ENCODE measurements at regions not wholly inside any gene's neighbourhood (a gene's known extent, or its start where the extent isn't known, plus 50 kb on each side); places are given as distances from the start of the nearest gene placed in this dataset.
"Not testable (repeated sequence)": the region's sequence is repeated elsewhere in the genome, so short reads cannot be mapped to it uniquely, and the experiment has no call there.

DNA sequence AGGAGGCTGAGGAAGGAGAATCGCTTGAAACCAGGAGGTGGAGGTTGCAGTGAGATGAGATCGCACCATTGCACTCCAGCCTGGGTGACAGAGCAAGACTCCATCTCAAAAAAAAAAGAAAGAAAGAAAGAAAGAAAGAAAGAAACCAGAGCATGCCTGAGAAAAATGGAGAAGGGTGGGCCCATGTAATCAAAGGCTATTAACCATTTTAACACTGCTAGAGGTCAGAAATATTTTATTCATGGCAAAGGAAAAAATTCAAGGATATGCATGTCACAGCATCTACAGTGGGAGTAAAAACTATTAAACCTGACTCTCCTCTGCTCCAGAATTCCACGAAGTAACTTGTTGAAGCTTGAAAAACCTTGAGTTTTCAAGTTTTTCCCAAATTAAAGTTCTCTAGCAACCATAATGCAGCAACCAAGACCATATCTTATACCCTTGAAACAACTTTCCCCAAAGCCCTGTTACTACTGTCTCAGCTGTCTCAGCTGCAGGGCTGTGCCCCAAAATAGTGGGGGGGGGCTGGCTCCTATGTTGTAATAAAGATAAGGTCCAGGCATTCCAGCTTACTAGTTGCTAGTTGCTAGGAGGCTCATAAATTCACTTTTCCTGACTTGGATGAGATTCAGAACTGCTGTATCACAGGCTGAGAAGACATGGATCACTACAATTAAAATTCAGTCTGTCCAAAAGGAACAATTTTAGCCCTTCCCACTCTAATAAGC, 112.9 kb upstream of the SOD1 start:
- no peak for DNase-seq

DNA sequence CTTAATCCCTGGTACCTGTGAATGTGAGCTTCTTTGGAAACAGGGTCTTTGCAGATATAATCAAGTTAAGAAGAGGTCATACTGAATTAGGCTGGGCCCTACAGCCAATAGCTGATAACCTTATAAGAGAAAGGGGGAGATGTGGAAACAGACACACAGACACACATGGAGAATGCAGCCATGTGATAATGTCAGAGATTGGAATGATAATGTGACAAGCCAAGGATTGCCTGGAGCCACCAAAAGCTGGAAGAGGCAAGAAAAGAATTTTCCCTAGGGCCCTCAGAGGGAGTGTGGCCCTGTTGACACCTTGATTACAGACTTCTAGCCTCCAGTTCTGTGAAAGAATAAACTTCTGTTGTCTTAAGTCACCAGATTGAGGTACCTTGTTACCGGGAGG, 114.5 kb upstream of the SOD1 start:
- in situ Hi-C loops (cut with MboI; ENCODE audit: low pct_unique_long_range_greater_than_20kb, low sequenced_read_pairs): no loop called here
- no peak for DNase-seq

More for the DNA sequence above, 112.9 kb upstream of the SOD1 start:
- in situ Hi-C loops (cut with MboI; ENCODE audit: low pct_unique_long_range_greater_than_20kb, low sequenced_read_pairs): no loop called here

DNA sequence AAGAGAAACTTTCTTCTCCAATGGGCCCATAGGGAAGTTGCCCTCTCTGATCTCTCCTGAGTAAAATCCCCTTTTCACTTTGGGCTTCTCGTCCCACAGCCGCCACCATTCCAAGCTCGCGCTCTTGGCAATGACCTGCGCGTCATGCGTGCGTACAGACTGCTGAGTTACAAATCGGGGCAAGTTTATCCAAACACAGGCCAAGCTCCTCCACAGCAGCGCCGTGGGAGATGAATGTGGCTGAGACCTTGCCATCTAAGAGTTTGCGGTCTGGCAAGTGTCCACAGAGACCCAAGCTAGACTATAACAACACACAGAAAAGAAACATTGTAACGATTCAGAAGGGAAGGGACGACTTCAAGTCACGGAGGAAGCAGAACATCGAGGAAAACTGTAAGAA, 116.3 kb upstream of the SOD1 start:
- in situ Hi-C loops (cut with MboI; ENCODE audit: low pct_unique_long_range_greater_than_20kb, low sequenced_read_pairs): no loop called here
- no peak for DNase-seq

DNA sequence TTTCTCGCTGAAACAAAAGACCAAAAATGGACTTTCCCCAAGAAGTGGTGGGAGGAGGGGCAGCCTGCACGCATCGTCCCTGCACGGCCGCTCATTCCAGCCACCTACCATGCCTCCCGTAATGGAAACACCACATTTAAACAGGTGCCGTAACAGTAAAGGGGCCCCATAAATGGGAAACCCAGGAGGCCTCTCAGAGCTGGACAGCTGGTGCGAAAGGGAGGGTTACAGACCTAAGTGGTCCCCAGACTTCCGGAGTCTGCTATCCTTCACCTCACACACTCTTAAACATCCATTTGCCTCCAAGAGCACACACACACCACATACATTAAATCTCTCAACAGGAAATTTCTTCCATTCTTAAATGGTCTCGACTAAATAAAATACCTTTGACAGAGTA, 120.7 kb upstream of the SOD1 start:
- in situ Hi-C loops (cut with MboI; ENCODE audit: low pct_unique_long_range_greater_than_20kb, low sequenced_read_pairs): no loop called here

DNA sequence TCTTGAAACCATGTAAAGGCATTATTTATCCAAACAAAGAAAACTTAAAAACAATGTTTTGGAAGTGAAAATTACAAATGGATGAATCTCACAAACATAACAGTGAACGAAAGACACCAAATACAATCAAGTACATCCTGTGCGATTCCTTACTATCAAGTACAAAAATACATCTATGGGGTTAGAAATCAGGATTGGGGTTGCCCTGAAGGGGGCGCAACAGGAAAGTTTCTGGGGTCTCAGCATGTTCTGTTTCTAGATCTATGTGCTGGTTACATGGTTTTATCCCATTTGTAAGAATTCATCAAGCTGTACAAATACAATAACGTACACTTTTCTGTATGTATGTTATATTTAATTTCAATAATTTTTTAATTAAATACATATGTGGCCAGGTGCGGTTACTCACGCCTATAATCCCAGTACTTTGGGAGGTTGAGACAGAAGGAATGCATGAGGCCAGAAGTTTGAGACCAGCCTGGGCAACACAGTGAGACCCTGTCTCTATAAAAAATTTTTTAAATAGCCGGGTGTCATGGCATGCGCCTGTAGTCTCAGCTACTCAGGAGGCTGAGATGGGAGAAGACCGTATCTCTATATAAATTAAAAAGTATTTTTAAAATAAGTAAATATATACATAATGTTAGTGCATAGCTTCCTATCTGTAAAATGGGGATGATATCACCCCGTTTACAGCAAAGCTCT, 121.5 kb upstream of the SOD1 start:
- in situ Hi-C loops (cut with MboI; ENCODE audit: low pct_unique_long_range_greater_than_20kb, low sequenced_read_pairs): no loop called here
- DNase-seq: no peak

More for the DNA sequence above, 120.7 kb upstream of the SOD1 start:
- DNase-seq: no peak

DNA sequence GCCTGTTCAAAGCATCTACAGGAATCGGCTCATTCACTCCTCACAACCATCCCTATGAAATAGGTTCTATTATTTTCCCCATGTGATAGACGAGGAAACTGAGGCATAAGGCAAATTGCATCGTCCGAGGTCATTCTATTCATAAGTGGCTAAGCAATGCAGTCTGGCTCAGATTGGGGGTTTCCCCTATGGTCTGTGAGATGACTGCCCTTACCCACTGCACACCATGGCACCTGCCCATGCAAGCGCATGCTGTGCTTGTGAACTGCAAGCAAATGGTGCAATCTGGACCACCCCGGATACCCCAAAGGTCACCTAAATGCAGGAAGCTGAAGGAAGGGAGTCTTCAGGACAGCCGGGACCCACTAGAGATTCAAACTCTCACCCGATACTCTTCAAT, 123.4 kb upstream of the SOD1 start:
- in situ Hi-C loops (cut with MboI; ENCODE audit: low pct_unique_long_range_greater_than_20kb, low sequenced_read_pairs): no loop called here
- no peak for DNase-seq

- in situ Hi-C loops (cut with MboI; ENCODE audit: low pct_unique_long_range_greater_than_20kb, low sequenced_read_pairs): no loop called here
- DNase-seq: no peak
Observed at GRCh38 chr21:31531967-31532366, 127.5 kb upstream of the SOD1 start.

- in situ Hi-C loops (cut with MboI; ENCODE audit: low pct_unique_long_range_greater_than_20kb, low sequenced_read_pairs): no loop called here
- no peak for DNase-seq
Observed at GRCh38 chr21:31530897-31531705, 128.4 kb upstream of the SOD1 start.

GRCh38 chr21:31530364-31530763, 129.1 kb upstream of the SOD1 start:
- no peak for DNase-seq
- in situ Hi-C loops (cut with MboI; ENCODE audit: low pct_unique_long_range_greater_than_20kb, low sequenced_read_pairs): no loop called here

- in situ Hi-C loops (cut with MboI; ENCODE audit: low pct_unique_long_range_greater_than_20kb, low sequenced_read_pairs): no loop called here
- DNase-seq: no peak
Observed at GRCh38 chr21:31529406-31529805, 130.1 kb upstream of the SOD1 start.

DNA sequence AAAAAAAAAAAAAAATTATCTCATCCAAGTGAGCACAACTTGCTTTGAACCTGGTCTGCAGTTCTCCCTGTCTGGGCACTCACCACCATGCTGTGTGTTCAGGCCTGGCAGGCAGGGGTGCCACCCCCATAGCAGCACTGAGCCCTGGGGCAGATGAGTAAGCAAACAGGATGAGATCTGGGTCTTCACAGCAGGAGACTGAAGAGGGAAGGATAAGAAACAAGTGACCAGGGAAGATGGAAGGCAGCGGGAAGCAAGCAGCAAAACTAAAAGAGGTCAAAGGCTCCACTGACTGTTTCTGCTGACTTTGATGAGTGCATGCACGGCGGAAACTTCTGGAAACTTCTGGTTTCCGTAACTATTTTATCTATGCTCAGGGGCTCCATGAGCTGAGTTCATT, 133.5 kb upstream of the SOD1 start:
- no peak for DNase-seq
- in situ Hi-C loops (cut with MboI; ENCODE audit: low pct_unique_long_range_greater_than_20kb, low sequenced_read_pairs): no loop called here

- in situ Hi-C loops (cut with MboI; ENCODE audit: low pct_unique_long_range_greater_than_20kb, low sequenced_read_pairs): no loop called here
- DNase-seq: no peak
Observed at GRCh38 chr21:31524140-31524539, 135.4 kb upstream of the SOD1 start.

GRCh38 chr21:31521515-31521914, 138.0 kb upstream of the SOD1 start:
- in situ Hi-C loops (cut with MboI; ENCODE audit: low pct_unique_long_range_greater_than_20kb, low sequenced_read_pairs): no loop called here
- DNase-seq: no peak

GRCh38 chr21:31520561-31521098, 138.9 kb upstream of the SOD1 start:
- in situ Hi-C loops (cut with MboI; ENCODE audit: low pct_unique_long_range_greater_than_20kb, low sequenced_read_pairs): no loop called here

DNA sequence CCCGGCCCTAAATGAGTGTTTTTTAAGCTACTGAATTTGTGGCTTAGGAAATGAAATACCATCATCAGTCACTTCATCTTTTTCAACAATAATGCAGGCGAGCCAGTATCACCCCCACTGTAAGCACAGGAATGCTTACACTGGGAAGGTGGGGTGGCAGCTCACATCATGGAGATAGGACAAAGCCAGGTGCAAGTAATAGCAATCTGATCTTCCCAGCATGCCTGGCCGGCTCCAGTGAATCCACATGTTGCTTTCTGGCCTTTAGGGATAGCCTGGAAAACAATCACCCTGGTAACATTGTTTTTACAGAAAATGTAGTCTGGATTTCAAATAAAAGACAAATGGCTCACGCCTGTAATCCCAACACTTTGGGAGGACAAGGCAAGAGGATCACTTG, 140.9 kb upstream of the SOD1 start:
- no peak for DNase-seq
- in situ Hi-C loops (cut with MboI; ENCODE audit: low pct_unique_long_range_greater_than_20kb, low sequenced_read_pairs): no loop called here

More at GRCh38 chr21:31520561-31521098, 138.9 kb upstream of the SOD1 start:
- DNase-seq: no peak

DNA sequence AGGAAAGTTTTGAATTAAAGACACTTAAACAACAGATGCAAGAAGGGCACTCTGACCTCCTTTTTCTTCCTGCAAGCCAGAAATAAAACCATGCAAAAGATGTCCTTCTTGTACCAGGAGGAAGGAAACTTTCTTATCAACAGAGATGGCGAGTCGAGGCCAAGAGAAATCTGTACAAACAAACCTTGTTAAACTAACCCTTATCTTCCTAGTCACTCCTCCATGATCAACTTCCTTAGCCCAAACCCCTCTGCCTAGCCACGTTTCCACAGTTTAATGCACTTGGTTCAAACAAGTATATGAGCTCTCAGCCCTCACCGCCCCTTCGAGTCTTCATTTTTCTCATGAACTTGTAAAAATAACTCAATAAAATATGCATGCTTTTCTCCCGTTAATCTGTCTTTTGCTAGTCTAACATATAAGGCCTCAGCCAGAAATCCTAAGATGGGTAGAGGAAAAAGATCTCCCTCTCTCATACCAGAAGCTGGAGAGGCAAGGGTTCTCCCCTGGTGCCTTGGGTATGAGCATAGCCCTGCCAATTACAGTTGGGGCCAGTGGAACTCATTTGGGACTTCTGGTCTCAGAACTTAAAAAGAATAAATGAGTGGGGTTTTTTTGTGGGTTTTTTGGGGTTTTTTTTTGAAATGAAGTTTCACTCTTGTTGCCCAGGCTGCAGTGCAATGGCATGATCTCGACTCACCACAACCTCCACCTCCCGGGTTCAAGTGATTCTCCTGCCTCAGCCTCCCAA, 141.7 kb upstream of the SOD1 start:
- in situ Hi-C loops (cut with MboI; ENCODE audit: low pct_unique_long_range_greater_than_20kb, low sequenced_read_pairs): no loop called here
- DNase-seq: no peak

- no peak for DNase-seq
- in situ Hi-C loops (cut with MboI; ENCODE audit: low pct_unique_long_range_greater_than_20kb, low sequenced_read_pairs): no loop called here
Observed at GRCh38 chr21:31515253-31515652, 144.2 kb upstream of the SOD1 start.

DNA sequence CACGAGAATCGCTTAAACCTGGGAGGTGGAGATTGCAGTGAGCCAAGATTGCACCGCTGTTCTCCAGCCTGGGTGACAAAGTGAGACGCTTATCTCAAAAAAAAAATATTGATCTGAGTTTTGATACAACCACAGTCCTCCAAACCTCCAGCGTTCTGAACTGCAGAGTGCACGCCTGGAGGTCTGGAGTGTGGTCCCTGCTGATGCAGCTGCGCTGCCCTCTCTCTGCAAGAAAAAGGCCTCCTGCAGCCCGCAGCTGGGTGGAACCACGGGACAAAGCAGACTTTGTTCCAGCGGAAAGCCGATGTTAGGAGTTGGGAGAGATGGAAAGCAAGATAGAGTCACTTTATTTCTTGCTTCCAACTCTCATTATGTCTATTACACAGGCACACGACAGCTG, 144.9 kb upstream of the SOD1 start:
- DNase-seq: no peak
- in situ Hi-C loops (cut with MboI; ENCODE audit: low pct_unique_long_range_greater_than_20kb, low sequenced_read_pairs): no loop called here

DNA sequence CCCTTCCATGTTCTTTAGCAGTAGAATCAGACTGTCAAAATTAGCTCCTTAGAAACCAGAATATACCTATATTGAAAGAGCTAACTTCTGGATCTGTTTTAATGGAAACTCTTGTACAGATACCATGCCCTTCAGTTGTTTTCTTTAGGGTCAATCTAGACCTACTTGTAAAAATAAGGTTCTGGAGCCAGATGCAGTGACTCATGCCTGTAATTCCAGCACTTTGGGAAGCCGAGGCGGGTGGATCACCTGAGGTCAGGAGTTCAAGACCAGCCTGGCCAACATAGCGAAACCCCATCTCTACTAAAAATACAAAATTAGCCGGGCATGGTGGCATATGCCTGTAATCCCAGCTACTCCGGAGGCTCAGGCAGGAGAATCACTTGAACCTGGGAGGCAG, 146.0 kb upstream of the SOD1 start:
- in situ Hi-C loops (cut with MboI; ENCODE audit: low pct_unique_long_range_greater_than_20kb, low sequenced_read_pairs); DNase-seq: not testable (repeated sequence)
